ENCODE measurements at regions not wholly inside any gene's neighbourhood (a gene's known extent, or its start where the extent isn't known, plus 50 kb on each side); places are given as distances from the start of the nearest gene placed in this dataset.

- TF ChIP-seq ZEB1 (IDR thresholded peaks at IDR 0.05; ENCODE audit: insufficient replicate concordance, low read depth) = no peak
- TF ChIP-seq TEAD2 (CRISPR knock-in tag; IDR thresholded peaks at IDR 0.05) = no peak
- no peak for TF ChIP-seq ZNF224 (CRISPR knock-in tag; IDR thresholded peaks at IDR 0.05)
- no peak for TF ChIP-seq MTF1 (CRISPR knock-in tag; IDR thresholded peaks at IDR 0.05)
- no peak for TF ChIP-seq PBX2 (CRISPR knock-in tag; IDR thresholded peaks at IDR 0.05)
- TF ChIP-seq ARNT2 (CRISPR knock-in tag; IDR thresholded peaks at IDR 0.05; ENCODE audit: low read depth) = no peak
- TF ChIP-seq CENPT (CRISPR knock-in tag; IDR thresholded peaks at IDR 0.05; ENCODE audit: low read depth) = no peak
- TF ChIP-seq BCL3 (CRISPR knock-in tag; IDR thresholded peaks at IDR 0.05) = no peak
- TF ChIP-seq TARDBP (CRISPR knock-in tag; IDR thresholded peaks at IDR 0.05) = no peak
- no peak for TF ChIP-seq ATF4 (CRISPR knock-in tag; IDR thresholded peaks at IDR 0.05)
- TF ChIP-seq ZNF253 (CRISPR knock-in tag; IDR thresholded peaks at IDR 0.05; ENCODE audit: borderline replicate concordance) = no peak
- no peak for TF ChIP-seq E2F2 (CRISPR knock-in tag; IDR thresholded peaks at IDR 0.05; ENCODE audit: borderline replicate concordance)
- TF ChIP-seq ZNF563 (CRISPR knock-in tag; IDR thresholded peaks at IDR 0.05) = no peak
- TF ChIP-seq ZNF274 (CRISPR knock-in tag; IDR thresholded peaks at IDR 0.05) = no peak
These were observed 709.9 kb upstream of the ADGRL4 start for GRCh38 chr1:79716447-79716846.

Data from HepG2 (cell line).